HEK293T (cell line): ENCODE measurements at regions not wholly inside any gene's neighbourhood (a gene's known extent, or its start where the extent isn't known, plus 50 kb on each side); places are given as distances from the start of the nearest gene placed in this dataset.

Experiments
- FOXM1 ChIP-seq: fragments of 450-650 bp; IDR thresholded peaks from 2 replicates; pipeline ENCODE4 v1.6.1; 2017; ENCODE audit warnings: mild to moderate bottlenecking, borderline replicate concordance
- SUZ12 ChIP-seq: fragments of 450-650 bp; IDR thresholded peaks from 2 replicates; pipeline ENCODE4 v1.6.1; 2016; ENCODE audit warnings: mild to moderate bottlenecking
- TARDBP ChIP-seq: fragments of 450-650 bp; IDR thresholded peaks from 2 replicates; pipeline ENCODE4 v1.6.1; 2016

DNA sequence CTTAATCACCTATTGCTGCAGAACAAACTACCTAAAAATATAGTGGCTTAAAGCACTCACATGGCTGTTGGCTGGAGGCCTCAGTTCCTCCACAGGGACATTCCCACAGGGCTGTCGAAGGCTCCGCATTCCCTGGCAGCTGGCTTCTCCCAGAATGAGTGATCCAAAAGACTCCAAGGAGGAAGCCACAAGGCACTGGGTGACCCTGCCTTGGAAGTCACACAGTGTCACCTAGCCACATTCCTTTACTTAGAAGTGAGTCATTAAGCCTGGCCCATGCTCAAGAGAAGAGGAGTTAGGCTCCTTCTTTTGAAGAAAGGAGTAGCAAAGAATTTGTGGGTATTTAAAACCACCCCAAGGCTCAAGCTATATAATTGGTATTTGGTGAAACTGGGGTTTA lies 63.9 kb upstream of the MAP1LC3B2 start:
- TF ChIP-seq TARDBP (no peak), SUZ12 (no peak), FOXM1 (no peak)
